H1 (cell line): ENCODE measurements at regions not wholly inside any gene's neighbourhood (a gene's known extent, or its start where the extent isn't known, plus 50 kb on each side); places are given as distances from the start of the nearest gene placed in this dataset.

Source experiments
- CTCF ChIA-PET: fragments of 300-600 bp; sonication (Branson Sonifier 250); formaldehyde crosslinking; loops from one replicate; lab custom pipeline; 2021; ENCODE audit not compliant: partially characterized antibody; lab: Charles Lee
- POLR2A ChIA-PET: fragments of 300-600 bp; sonication (Branson Sonifier 250); formaldehyde crosslinking; loops from one replicate; lab custom pipeline; 2021; ENCODE audit warnings: inconsistent platforms; ENCODE audit not compliant: partially characterized antibody; lab: Charles Lee
- DNase-seq, 2 experiments: peaks; one replicate each; pipeline versions ENCODE4 v3.0.0 to v3.0.0-alpha.2; 2010 to 2022; ENCODE audit warnings: low spot score in 2 of 2, low read depth in 1 of 2, mixed read lengths in 1 of 2
- FAIRE-seq: peaks from 2 replicates; lab custom pipeline; 2011; peaks lifted over from hg19 to GRCh38; lab: Jason Lieb, UNC
- H2AFZ ChIP-seq: 2 replicates; pipeline ENCODE4 v1.8.1; 2012; ENCODE audit warnings: low read length, inconsistent platforms
- H2AK5ac ChIP-seq: 2 replicates; pipeline ENCODE4 v1.6.1; 2013; ENCODE audit warnings: low read depth, low read length
- H2BK120ac ChIP-seq: replicated peaks from 2 replicates; pipeline ENCODE3; 2013; ENCODE audit warnings: low read depth, low read length, inconsistent platforms
- H2BK12ac ChIP-seq: 2 replicates; pipeline ENCODE4 v1.6.1; 2013; ENCODE audit warnings: low read depth, low read length
- H2BK15ac ChIP-seq: 2 replicates; pipeline ENCODE4 v1.6.1; 2013; ENCODE audit warnings: low read length
- H2BK20ac ChIP-seq: 2 replicates; pipeline ENCODE4 v1.6.1; 2013; ENCODE audit warnings: low read length
- H2BK5ac ChIP-seq: 2 replicates; pipeline ENCODE4 v1.6.1; 2013; ENCODE audit warnings: low read depth, low read length
- H3K14ac ChIP-seq: 2 replicates; pipeline ENCODE4 v1.6.1; 2013; ENCODE audit warnings: inconsistent platforms; ENCODE audit not compliant: insufficient read length
- H3K18ac ChIP-seq: 2 replicates; pipeline ENCODE4 v1.6.1; 2013; ENCODE audit warnings: low read length; ENCODE audit errors: extremely low read depth
- H3K23ac ChIP-seq: 2 replicates; pipeline ENCODE4 v1.6.1; 2013; ENCODE audit warnings: inconsistent platforms; ENCODE audit not compliant: insufficient read length
- H3K23me2 ChIP-seq: 2 replicates; pipeline ENCODE4 v1.6.1; 2013; ENCODE audit warnings: low read depth, low read length
- H3K27ac ChIP-seq: 2 replicates; pipeline ENCODE4 v1.6.1; 2011; ENCODE audit warnings: low read depth, low read length, inconsistent platforms
- H3K27me3 ChIP-seq, 4 experiments: replicated peaks in 1 of 4; 1 replicate in 1 of 4; 2 replicates in 3 of 4; pipeline versions ENCODE4 v1.6.1 to v1.8.1; 2011 to 2013; ENCODE audit warnings: low read length in 3 of 4, mild to moderate bottlenecking in 3 of 4, inconsistent platforms in 2 of 4, mixed read lengths in 2 of 4, moderate library complexity in 1 of 4; ENCODE audit not compliant: control insufficient read depth in 3 of 4, insufficient read depth in 3 of 4; ENCODE audit errors: extremely low read depth in 1 of 4
- H3K36me3 ChIP-seq, 4 experiments: 2 replicates each; pipeline versions ENCODE4 v1.6.1 to v1.8.1; 2011 to 2013; ENCODE audit warnings: mild to moderate bottlenecking in 4 of 4, low read length in 3 of 4, moderate library complexity in 2 of 4, control low read depth in 1 of 4, inconsistent platforms in 1 of 4; ENCODE audit not compliant: insufficient read depth in 4 of 4, control insufficient read depth in 2 of 4
- H3K4ac ChIP-seq: replicated peaks from 2 replicates; pipeline ENCODE3; 2013; ENCODE audit warnings: low read length, low read depth, mixed read lengths, inconsistent platforms; ENCODE audit not compliant: insufficient read length
- H3K4me1 ChIP-seq, 4 experiments: replicated peaks in 1 of 4; 1 replicate in 1 of 4; 2 replicates in 3 of 4; pipeline versions ENCODE4 v1.6.1 to v1.8.1; 2011 to 2013; ENCODE audit warnings: low read length in 3 of 4, inconsistent platforms in 2 of 4, mixed read lengths in 1 of 4; ENCODE audit not compliant: insufficient read depth in 4 of 4, control insufficient read depth in 3 of 4
- H3K4me2 ChIP-seq, 2 experiments: 2 replicates each; pipeline versions ENCODE4 v1.6.1 to v1.8.1; 2011 to 2013; ENCODE audit warnings: low read depth in 2 of 2, low read length in 2 of 2, control low read depth in 1 of 2, inconsistent platforms in 1 of 2, mild to moderate bottlenecking in 1 of 2; ENCODE audit not compliant: insufficient read depth in 1 of 2
- H3K4me3 ChIP-seq, 4 experiments: fragments of 200-600, 300-600 bp in 1 of 4; sonication (generic), shearing (Covaris generic), sonication (Bioruptor Twin) in 1 of 4; 2 replicates each; pipeline versions ENCODE4 v1.5.1 to v1.8.1; 2011 to 2016; ENCODE audit warnings: low read length in 4 of 4, low read depth in 3 of 4, control low read depth in 2 of 4, inconsistent platforms in 2 of 4, mild to moderate bottlenecking in 2 of 4, mixed read lengths in 1 of 4, moderate library complexity in 1 of 4; ENCODE audit not compliant: insufficient read depth in 2 of 4; ENCODE audit errors: extremely low read depth in 1 of 4
- H3K56ac ChIP-seq: replicated peaks from 2 replicates; pipeline ENCODE3; 2013; ENCODE audit warnings: low read depth, mild to moderate bottlenecking, mixed read lengths, low read length, inconsistent platforms; ENCODE audit not compliant: insufficient read length
- H3K79me1 ChIP-seq: 2 replicates; pipeline ENCODE4 v1.6.1; 2013; ENCODE audit warnings: low read depth, low read length, control low read depth
- H3K79me2 ChIP-seq, 2 experiments: 2 replicates each; pipeline versions ENCODE4 v1.6.1 to v1.8.1; 2012 to 2013; ENCODE audit warnings: low read length in 2 of 2, mild to moderate bottlenecking in 2 of 2, inconsistent platforms in 1 of 2; ENCODE audit not compliant: insufficient read depth in 2 of 2, control insufficient read depth in 1 of 2
- H3K9ac ChIP-seq, 4 experiments: replicated peaks in 1 of 4; 1 replicate in 1 of 4; 2 replicates in 3 of 4; pipeline versions ENCODE4 v1.6.1 to v1.8.1; 2011 to 2013; ENCODE audit warnings: low read depth in 3 of 4, low read length in 3 of 4, control low read depth in 2 of 4, mild to moderate bottlenecking in 2 of 4, moderate library complexity in 2 of 4, inconsistent platforms in 1 of 4; ENCODE audit errors: extremely low read depth in 1 of 4
- H3K9me3 ChIP-seq, 2 experiments: 2 replicates each; pipeline versions ENCODE4 v1.6.1 to v1.8.1; 2012 to 2013; ENCODE audit warnings: mild to moderate bottlenecking in 2 of 2, moderate library complexity in 2 of 2, control low read depth in 1 of 2, inconsistent platforms in 1 of 2, low read depth in 1 of 2, low read length in 1 of 2, mixed read lengths in 1 of 2; ENCODE audit not compliant: insufficient read depth in 2 of 2
- H4K20me1 ChIP-seq, 2 experiments: replicated peaks in 1 of 2; 2 replicates each; pipeline versions ENCODE3 to v1.8.1; 2011 to 2013; ENCODE audit warnings: inconsistent platforms in 2 of 2, low read length in 2 of 2, mild to moderate bottlenecking in 1 of 2; ENCODE audit not compliant: insufficient read depth in 2 of 2, control insufficient read depth in 1 of 2
- H4K5ac ChIP-seq: 2 replicates; pipeline ENCODE4 v1.6.1; 2013; ENCODE audit warnings: low read length, low read depth, mixed read lengths, inconsistent platforms; ENCODE audit not compliant: insufficient read length
- H4K8ac ChIP-seq: 2 replicates; pipeline ENCODE4 v1.8.0; 2013; ENCODE audit warnings: mild to moderate bottlenecking, moderate library complexity, low read length, inconsistent platforms; ENCODE audit not compliant: insufficient read depth; ENCODE audit errors: extremely low read depth
- H4K91ac ChIP-seq: replicated peaks from 2 replicates; pipeline ENCODE3; 2013; ENCODE audit warnings: low read length, mixed read lengths, inconsistent platforms; ENCODE audit not compliant: insufficient read length
- CBX5 ChIP-seq: fragments of 300-800, 300-1000 bp; sonication (generic); IDR thresholded peaks from 2 replicates; pipeline ENCODE4 v1.7.1; 2016; ENCODE audit warnings: antibody characterized with exemption, low read length, low read depth
- CEBPB ChIP-seq: IDR thresholded peaks from 2 replicates; pipeline ENCODE4 v1.6.1; 2012; ENCODE audit warnings: low read depth, low read length
- CHD1 ChIP-seq: IDR thresholded peaks from 2 replicates; pipeline ENCODE4 v1.6.1; 2012; ENCODE audit warnings: low read depth, low read length, improper control_type of control experiment
- CREB1 ChIP-seq: IDR thresholded peaks from 2 replicates; pipeline ENCODE4 v1.6.1; 2012; ENCODE audit warnings: inconsistent platforms
- NANOG ChIP-seq: IDR thresholded peaks from 2 replicates; pipeline ENCODE4 v1.6.1; 2011; ENCODE audit warnings: low read length, low read depth, mild to moderate bottlenecking, inconsistent platforms; ENCODE audit not compliant: insufficient read depth, poor library complexity, severe bottlenecking
- POLR2A ChIP-seq, 2 experiments: IDR thresholded peaks; 1 replicate in 1 of 2; 2 replicates in 1 of 2; pipeline ENCODE4 v1.6.1; 2011; ENCODE audit warnings: low read depth in 2 of 2, low read length in 2 of 2, mild to moderate bottlenecking in 2 of 2; ENCODE audit errors: control extremely low read depth in 1 of 2
- RAD21 ChIP-seq, 2 experiments: IDR thresholded peaks in 1 of 2; conservative IDR thresholded peaks in 1 of 2; 2 replicates each; pipeline ENCODE4 v1.6.1; 2011; ENCODE audit warnings: low read depth in 2 of 2, low read length in 2 of 2, improper control_type of control experiment in 1 of 2, inconsistent platforms in 1 of 2, mild to moderate bottlenecking in 1 of 2, moderate library complexity in 1 of 2
- RBBP5 ChIP-seq: IDR thresholded peaks from 2 replicates; pipeline ENCODE4 v1.7.1; 2012; ENCODE audit warnings: low read depth, mild to moderate bottlenecking, inconsistent platforms, low read length, moderate library complexity, borderline replicate concordance
- SIN3A ChIP-seq, 2 experiments: IDR thresholded peaks in 1 of 2; conservative IDR thresholded peaks in 1 of 2; 2 replicates each; pipeline ENCODE4 v1.6.1; 2011 to 2012; ENCODE audit warnings: low read length in 2 of 2, improper control_type of control experiment in 1 of 2, low read depth in 1 of 2, mild to moderate bottlenecking in 1 of 2
- SRF ChIP-seq: IDR thresholded peaks from 2 replicates; pipeline ENCODE4 v1.6.1; 2011; ENCODE audit warnings: mild to moderate bottlenecking, low read depth, low read length, moderate library complexity
- TAF1 ChIP-seq: IDR thresholded peaks from 2 replicates; pipeline ENCODE4 v1.6.1; 2011; ENCODE audit warnings: mild to moderate bottlenecking, low read depth, low read length
- ZNF274 ChIP-seq: IDR thresholded peaks from 2 replicates; pipeline ENCODE4 v1.7.0; 2012; ENCODE audit warnings: low read length, borderline replicate concordance; ENCODE audit errors: extremely low read depth
- WGBS, 2 experiments: shearing (Covaris generic) in 1 of 2; methylation state at CpG; one replicate each; pipeline versions ENCODE4 v1.1.6 to v1.1.7; 2013 to 2015; ENCODE audit warnings: low lambda C conversion rate in 2 of 2, mixed read lengths in 2 of 2, inconsistent platforms in 1 of 2, low coverage in 1 of 2, missing lambda C conversion rate in 1 of 2; ENCODE audit not compliant: insufficient replicate concordance in 2 of 2, insufficient coverage in 1 of 2, insufficient read length in 1 of 2; ENCODE audit errors: extremely low coverage in 1 of 2, missing lambda C conversion rate in 1 of 2; 5-methylcytosine and 5-hydroxymethylcytosine counted together

DNA sequence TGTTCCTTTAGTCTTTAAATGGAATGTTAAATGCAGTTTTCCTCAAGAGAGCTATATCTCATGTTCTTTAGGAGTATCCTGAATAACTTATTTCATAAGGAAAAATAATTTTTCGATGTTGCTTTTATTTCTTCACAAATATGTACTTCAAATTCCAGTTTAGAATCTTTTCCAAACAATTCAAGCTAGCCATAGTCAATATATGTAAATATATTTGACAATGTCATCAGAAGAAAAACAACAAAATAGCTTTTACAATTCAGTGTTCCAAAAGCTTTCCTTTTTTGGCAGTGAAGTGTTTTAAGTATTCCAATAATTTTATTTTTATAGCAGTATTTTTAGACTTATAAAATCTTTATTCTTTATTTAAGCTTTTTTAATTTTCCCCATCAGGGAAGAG is 1532.0 kb downstream of the PCDH18 start:
- Histone ChIP-seq H3K23me2 (no peaks in the 10 kb centered on the region), H3K18ac (no peak overlapping the region), H3K36me3 (no peaks in the 10 kb centered on the region), H3K27me3 (no peaks in the 10 kb centered on the region), H3K56ac (no peak overlapping the region), H3K4me3 (no peak overlapping the region), H4K8ac (no peak overlapping the region), H2BK5ac (no peak overlapping the region), H3K4me2 (no peak overlapping the region), H2AFZ (no peak overlapping the region), H2BK15ac (no peak overlapping the region), H4K91ac (no peak overlapping the region), H4K5ac (no peak overlapping the region), H3K27ac (no peak overlapping the region), H2BK20ac (no peak overlapping the region), H3K4me1 (no peaks in the 10 kb centered on the region), H3K14ac (no peak overlapping the region), H3K4ac (no peak overlapping the region), H4K20me1 (no peaks in the 10 kb centered on the region), H3K79me2 (no peaks in the 10 kb centered on the region), H2BK120ac (no peak overlapping the region), H2BK12ac (no peak overlapping the region), H3K23ac (no peak overlapping the region), H3K9ac (no peak overlapping the region), H3K9me3 (no peaks in the 10 kb centered on the region), H3K79me1 (no peaks in the 10 kb centered on the region), H2AK5ac (no peak overlapping the region)
- 86% methylated on average over 1 of the region's 1 CpG; no CpG with 5 or more reads in 1 of the 2 experiments for WGBS, 2 experiments
- CTCF ChIA-PET = no interaction called here
- DNase-seq (no peak), FAIRE-seq (no peak)
- no peak for TF ChIP-seq CREB1
- TF ChIP-seq POLR2A (IDR thresholded peaks at IDR 0.05; ENCODE audit: control extremely low read depth in 1 of 2, low read depth in 2 of 2, low read length in 2 of 2) = no peak
- TF ChIP-seq TAF1 = no peak
- TF ChIP-seq SRF = no peak
- TF ChIP-seq RAD21 (IDR thresholded peaks at IDR 0.05 in 1 of 2, conservative IDR thresholded peaks at IDR 0.05 in 1 of 2; ENCODE audit: low read depth in 2 of 2, low read length in 2 of 2) = no peak
- TF ChIP-seq RBBP5 = no peak
- no peak for TF ChIP-seq CEBPB
- TF ChIP-seq SIN3A (conservative IDR thresholded peaks at IDR 0.05 in 1 of 2, IDR thresholded peaks at IDR 0.05 in 1 of 2; ENCODE audit: low read depth in 1 of 2, low read length in 2 of 2) = no peak
- no peak for TF ChIP-seq CHD1
- TF ChIP-seq CBX5 = no peak
- TF ChIP-seq ZNF274 = no peak
- no peak for TF ChIP-seq NANOG
- POLR2A ChIA-PET = no interaction called here
